SK-N-SH (cell line): ENCODE measurements at regions not wholly inside any gene's neighbourhood (a gene's known extent, or its start where the extent isn't known, plus 50 kb on each side); places are given as distances from the start of the nearest gene placed in this dataset.

Experiments
- CTCF ChIA-PET: fragments of 300-600, 350-600 bp; formaldehyde crosslinking; extraction: SDS; loops from one replicate; lab custom pipeline; 2021; lab: Yijun Ruan, JAX
- POLR2A ChIA-PET: fragments of 350-600 bp; sonication (Branson Sonifier 250); formaldehyde crosslinking; extraction: SDS; loops from one replicate; lab custom pipeline; 2020; ENCODE audit warnings: antibody characterized with exemption, inconsistent platforms; lab: Yijun Ruan, JAX
- DNase-seq: peaks from one replicate; pipeline ENCODE4 v3.0.0; 2012
- H2AFZ ChIP-seq: fragments of 200-600 bp; sonication (generic); 2 replicates; pipeline ENCODE4 v1.8.1; 2016; ENCODE audit warnings: antibody characterized with exemption, mild to moderate bottlenecking, low read depth
- H3F3A ChIP-seq: fragments of 200-600 bp; sonication (generic); replicated peaks from 2 replicates; pipeline ENCODE3; 2016; ENCODE audit warnings: antibody characterized with exemption, mild to moderate bottlenecking; ENCODE audit not compliant: insufficient read depth
- H3K27ac ChIP-seq, 2 experiments: fragments of 200-500 bp in 1 of 2; fragments of 200-600 bp in 1 of 2; sonication (Bioruptor generic) in 1 of 2; sonication (generic), shearing (Covaris generic) in 1 of 2; 2 replicates each; pipeline versions ENCODE4 v1.5.1 to v1.6.1; 2014 to 2016; ENCODE audit warnings: low read depth in 2 of 2, inconsistent platforms in 1 of 2, low read length in 1 of 2, mild to moderate bottlenecking in 1 of 2, mixed read lengths in 1 of 2
- H3K27me3 ChIP-seq: fragments of 200-600 bp; sonication (generic), shearing (Covaris generic); 2 replicates; pipeline ENCODE4 v1.6.1; 2016; ENCODE audit warnings: mixed run types; ENCODE audit not compliant: insufficient read depth
- H3K36me3 ChIP-seq, 2 experiments: fragments of 200-500 bp in 1 of 2; fragments of 200-600 bp in 1 of 2; sonication (Bioruptor generic) in 1 of 2; sonication (generic) in 1 of 2; replicated peaks in 1 of 2; 2 replicates each; pipeline versions ENCODE3 to v1.5.1; 2014 to 2016; ENCODE audit warnings: low read length in 1 of 2, mild to moderate bottlenecking in 1 of 2; ENCODE audit not compliant: insufficient read depth in 2 of 2, control insufficient read depth in 1 of 2
- H3K4me1 ChIP-seq, 2 experiments: fragments of 200-500 bp in 1 of 2; fragments of 200-600 bp in 1 of 2; sonication (Bioruptor generic) in 1 of 2; sonication (generic), shearing (Covaris generic) in 1 of 2; 2 replicates each; pipeline versions ENCODE4 v1.5.1 to v1.6.1; 2014 to 2016; ENCODE audit warnings: low read depth in 1 of 2, low read length in 1 of 2, mixed run types in 1 of 2; ENCODE audit not compliant: insufficient read depth in 2 of 2, control insufficient read depth in 1 of 2
- H3K4me2 ChIP-seq: fragments of 200-600 bp; sonication (generic), shearing (Covaris generic); 2 replicates; pipeline ENCODE4 v1.6.1; 2017; ENCODE audit warnings: mixed run types
- H3K4me3 ChIP-seq, 2 experiments: fragments of 200-500 bp in 1 of 2; fragments of 200-600 bp in 1 of 2; sonication (Bioruptor generic) in 1 of 2; sonication (generic), shearing (Covaris generic) in 1 of 2; 2 replicates each; pipeline versions ENCODE4 v1.5.1 to v1.8.1; 2014 to 2016; ENCODE audit warnings: low read depth in 2 of 2, inconsistent platforms in 1 of 2, low read length in 1 of 2, mild to moderate bottlenecking in 1 of 2, mixed read lengths in 1 of 2, moderate library complexity in 1 of 2
- H3K79me2 ChIP-seq: fragments of 200-600 bp; sonication (generic); 2 replicates; pipeline ENCODE4 v1.8.1; 2017; ENCODE audit warnings: mild to moderate bottlenecking; ENCODE audit not compliant: insufficient read depth
- H3K9ac ChIP-seq: fragments of 200-600 bp; sonication (generic); 2 replicates; pipeline ENCODE4 v1.6.1; 2017; ENCODE audit warnings: mixed run types
- H3K9me2 ChIP-seq: fragments of 200-600 bp; sonication (generic); 2 replicates; pipeline ENCODE4 v1.6.1; 2017; ENCODE audit warnings: mixed run types
- H3K9me3 ChIP-seq: fragments of 200-600 bp; sonication (generic); 2 replicates; pipeline ENCODE4 v1.6.1; 2017; ENCODE audit warnings: mixed run types, mild to moderate bottlenecking, moderate library complexity
- H4K20me1 ChIP-seq: fragments of 200-600 bp; sonication (generic); 2 replicates; pipeline ENCODE4 v1.6.1; 2017; ENCODE audit warnings: mild to moderate bottlenecking, mixed run types; ENCODE audit not compliant: insufficient read depth
- CHD2 ChIP-seq: fragments of 150-350 bp; IDR thresholded peaks from 2 replicates; pipeline ENCODE4 v1.6.1; 2018; ENCODE audit warnings: low read length; ENCODE audit not compliant: partially characterized antibody
- EP300 ChIP-seq, 2 experiments: IDR thresholded peaks; 2 replicates each; pipeline versions ENCODE4 v1.4.0 to v1.6.1; 2012; ENCODE audit warnings: borderline replicate concordance in 1 of 2, low read depth in 1 of 2, low read length in 1 of 2
- IRF3 ChIP-seq: fragments of 150-350 bp; IDR thresholded peaks from 2 replicates; pipeline ENCODE4 v1.6.1; 2016; ENCODE audit warnings: mild to moderate bottlenecking, low read depth, low read length
- JUND ChIP-seq: IDR thresholded peaks from 2 replicates; pipeline ENCODE4 v1.4.0; 2012
- MXI1 ChIP-seq: IDR thresholded peaks from 2 replicates; pipeline ENCODE4 v1.6.1; 2012; ENCODE audit warnings: mild to moderate bottlenecking, low read depth, low read length, improper control_type of control experiment
- NFIC ChIP-seq: IDR thresholded peaks from 2 replicates; pipeline ENCODE4 v1.4.0; 2012; ENCODE audit warnings: borderline replicate concordance
- NRF1 ChIP-seq: IDR thresholded peaks from 2 replicates; pipeline ENCODE4 v1.6.1; 2012; ENCODE audit warnings: low read depth, mild to moderate bottlenecking, low read length
- RAD21 ChIP-seq: IDR thresholded peaks from 2 replicates; pipeline ENCODE4 v1.6.1; 2012; ENCODE audit warnings: mild to moderate bottlenecking, low read length
- RXRA ChIP-seq: IDR thresholded peaks from 2 replicates; pipeline ENCODE4 v1.4.0; 2012; ENCODE audit warnings: low read depth, mild to moderate bottlenecking, borderline replicate concordance
- SMC3 ChIP-seq: IDR thresholded peaks from 2 replicates; pipeline ENCODE4 v1.6.1; 2012; ENCODE audit warnings: low read depth, low read length, improper control_type of control experiment
- TAF1 ChIP-seq: IDR thresholded peaks from 2 replicates; pipeline ENCODE4 v1.6.1; 2012; ENCODE audit warnings: low read depth, mild to moderate bottlenecking, low read length, moderate library complexity, borderline replicate concordance
- TEAD4 ChIP-seq: IDR thresholded peaks from 2 replicates; pipeline ENCODE4 v1.4.0; 2012; ENCODE audit warnings: mild to moderate bottlenecking, borderline replicate concordance; ENCODE audit not compliant: insufficient read depth
- USF2 ChIP-seq: fragments of 150-350 bp; IDR thresholded peaks from 2 replicates; pipeline ENCODE4 v1.6.1; 2017; ENCODE audit warnings: antibody characterized with exemption, low read length, low read depth, borderline replicate concordance
- YY1 ChIP-seq: IDR thresholded peaks from 2 replicates; pipeline ENCODE4 v1.4.0; 2012; ENCODE audit warnings: low read depth, mild to moderate bottlenecking
- WGBS: methylation state at CpG from one replicate; pipeline ENCODE4 v1.1.6; 2017; ENCODE audit warnings: low lambda C conversion rate; 5-methylcytosine and 5-hydroxymethylcytosine counted together
- TF ChIP-seq, protein P1 (sequence below): IDR thresholded peaks from 2 replicates; pipeline ENCODE4 v1.4.0; 2012; ENCODE audit warnings: low read depth, borderline replicate concordance
- TF ChIP-seq, protein P2 (sequence below): fragments of 200-600 bp; sonication (generic); IDR thresholded peaks from 2 replicates; pipeline ENCODE4 v1.6.1; 2017; ENCODE audit warnings: antibody characterized with exemption, mild to moderate bottlenecking, moderate library complexity

GRCh38 chr6:71190809-71191208 is 97.8 kb upstream of the OGFRL1 start:
- Histone ChIP-seq H3K79me2 (no peaks in the 10 kb centered on the region), H3K4me2 (no peak overlapping the region), H4K20me1 (no peaks in the 10 kb centered on the region), H3K4me1 (no peaks in the 10 kb centered on the region), H2AFZ (0 out of 2 replicates have a peak overlapping the region, but pooled peaks have one; percentile 7), H3K9me2 (no peaks in the 10 kb centered on the region), H3K27ac (no peak overlapping the region), H3K27me3 (no peaks in the 10 kb centered on the region), H3F3A (peaks cover 3% of the 10 kb centered on the region), H3K36me3 (no peaks in the 10 kb centered on the region), H3K9ac (no peak overlapping the region), H3K4me3 (no peak overlapping the region), H3K9me3 (no peaks in the 10 kb centered on the region)
- POLR2A ChIA-PET: interaction anchor here (1.1 kb wide), 1 partner anchor 97 kb away, joined by 4 read pairs; the partner anchor contains the start of gene OGFRL1
- WGBS: 0% methylated on average over 3 of the region's 3 CpGs
- CTCF ChIA-PET: interaction anchor here (0.5 to 2.8 kb wide), 36 partner anchors 8 to 1657 kb away, joined by 3 to 57 read pairs (median 4); partner anchors contain the start of gene OGFRL1
- peak; percentile 10 for DNase-seq
- TF ChIP-seq SMC3 (peak; percentile 59), CHD2 (no peak), TEAD4 (no peak), NFIC (no peak), EP300 (IDR thresholded peaks at IDR 0.05; ENCODE audit: borderline replicate concordance in 1 of 2, low read depth in 1 of 2, low read length in 1 of 2) (no peak), USF2 (no peak), IRF3 (no peak), YY1 (no peak), MXI1 (no peak), RXRA (no peak), RAD21 (peak; percentile 80), TAF1 (no peak), JUND (no peak), NRF1 (no peak)
- TF ChIP-seq, protein P1, sequence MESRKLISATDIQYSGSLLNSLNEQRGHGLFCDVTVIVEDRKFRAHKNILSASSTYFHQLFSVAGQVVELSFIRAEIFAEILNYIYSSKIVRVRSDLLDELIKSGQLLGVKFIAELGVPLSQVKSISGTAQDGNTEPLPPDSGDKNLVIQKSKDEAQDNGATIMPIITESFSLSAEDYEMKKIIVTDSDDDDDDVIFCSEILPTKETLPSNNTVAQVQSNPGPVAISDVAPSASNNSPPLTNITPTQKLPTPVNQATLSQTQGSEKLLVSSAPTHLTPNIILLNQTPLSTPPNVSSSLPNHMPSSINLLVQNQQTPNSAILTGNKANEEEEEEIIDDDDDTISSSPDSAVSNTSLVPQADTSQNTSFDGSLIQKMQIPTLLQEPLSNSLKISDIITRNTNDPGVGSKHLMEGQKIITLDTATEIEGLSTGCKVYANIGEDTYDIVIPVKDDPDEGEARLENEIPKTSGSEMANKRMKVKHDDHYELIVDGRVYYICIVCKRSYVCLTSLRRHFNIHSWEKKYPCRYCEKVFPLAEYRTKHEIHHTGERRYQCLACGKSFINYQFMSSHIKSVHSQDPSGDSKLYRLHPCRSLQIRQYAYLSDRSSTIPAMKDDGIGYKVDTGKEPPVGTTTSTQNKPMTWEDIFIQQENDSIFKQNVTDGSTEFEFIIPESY: no peak
- TF ChIP-seq, protein P2, sequence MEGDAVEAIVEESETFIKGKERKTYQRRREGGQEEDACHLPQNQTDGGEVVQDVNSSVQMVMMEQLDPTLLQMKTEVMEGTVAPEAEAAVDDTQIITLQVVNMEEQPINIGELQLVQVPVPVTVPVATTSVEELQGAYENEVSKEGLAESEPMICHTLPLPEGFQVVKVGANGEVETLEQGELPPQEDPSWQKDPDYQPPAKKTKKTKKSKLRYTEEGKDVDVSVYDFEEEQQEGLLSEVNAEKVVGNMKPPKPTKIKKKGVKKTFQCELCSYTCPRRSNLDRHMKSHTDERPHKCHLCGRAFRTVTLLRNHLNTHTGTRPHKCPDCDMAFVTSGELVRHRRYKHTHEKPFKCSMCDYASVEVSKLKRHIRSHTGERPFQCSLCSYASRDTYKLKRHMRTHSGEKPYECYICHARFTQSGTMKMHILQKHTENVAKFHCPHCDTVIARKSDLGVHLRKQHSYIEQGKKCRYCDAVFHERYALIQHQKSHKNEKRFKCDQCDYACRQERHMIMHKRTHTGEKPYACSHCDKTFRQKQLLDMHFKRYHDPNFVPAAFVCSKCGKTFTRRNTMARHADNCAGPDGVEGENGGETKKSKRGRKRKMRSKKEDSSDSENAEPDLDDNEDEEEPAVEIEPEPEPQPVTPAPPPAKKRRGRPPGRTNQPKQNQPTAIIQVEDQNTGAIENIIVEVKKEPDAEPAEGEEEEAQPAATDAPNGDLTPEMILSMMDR: peak; percentile 67
